Right lobe of liver (tissue), 4 donors: ENCODE measurements at regions not wholly inside any gene's neighbourhood (a gene's known extent, or its start where the extent isn't known, plus 50 kb on each side); places are given as distances from the start of the nearest gene placed in this dataset.

Source experiments
- CTCF ChIP-seq, 4 donors: fragments of 200-600 bp in 3 of 4; fragments of 450-650 bp in 1 of 4; IDR thresholded peaks; one replicate each; pipeline versions ENCODE4 v1.5.1 to v1.8.0; 2016 to 2022; ENCODE audit warnings: antibody characterized with exemption in 4 of 4, mild to moderate bottlenecking in 2 of 4
- POLR2A ChIP-seq: fragments of 450-650 bp; IDR thresholded peaks from one replicate; pipeline ENCODE4 v1.6.1; 2017; ENCODE audit warnings: antibody characterized with exemption, mild to moderate bottlenecking
- donor health status: DM: no; HTN: no; CAD: no.
- donor health status: DM: no; HTN: no; CAD: no.
- donor health status: DM: no; HTN: yes; CAD: no.

GRCh38 chr4:79611026-79611425 is 203.0 kb upstream of the GK2 start:
- TF ChIP-seq CTCF (IDR thresholded peaks at IDR 0.05) (no peak), POLR2A (no peak)
